IPS-11a (cell line): ENCODE measurements at regions not wholly inside any gene's neighbourhood (a gene's known extent, or its start where the extent isn't known, plus 50 kb on each side); places are given as distances from the start of the nearest gene placed in this dataset.
"Not testable (repeated sequence)": the region's sequence is repeated elsewhere in the genome, so short reads cannot be mapped to it uniquely, and the experiment has no call there.

Source experiments
- H3K4me3 ChIP-seq: one replicate; pipeline ENCODE4 v1.5.1; 2013; ENCODE audit warnings: low read depth, low read length, control low read depth

- no peak overlapping the region for H3K4me3 ChIP-seq
Measured at GRCh38 chrX:39676434-39676833, 421.3 kb downstream of the BCOR start.

GRCh38 chrX:39677585-39677977 lies 420.2 kb downstream of the BCOR start:
- H3K4me3 ChIP-seq, result no peak overlapping the region

GRCh38 chrX:39677978-39678791 lies 419.6 kb downstream of the BCOR start:
- H3K4me3 ChIP-seq, result no peak overlapping the region

- no peak overlapping the region for H3K4me3 ChIP-seq
Measured at GRCh38 chrX:39678914-39679313, 418.8 kb downstream of the BCOR start.

- no peak overlapping the region for H3K4me3 ChIP-seq
Measured at GRCh38 chrX:39679497-39680157, 418.1 kb downstream of the BCOR start.

GRCh38 chrX:39681885-39682284 lies 415.9 kb downstream of the BCOR start:
- no peak overlapping the region for H3K4me3 ChIP-seq

GRCh38 chrX:39682778-39683177 lies 415.0 kb downstream of the BCOR start:
- H3K4me3 ChIP-seq, result no peak overlapping the region

GRCh38 chrX:39688219-39688575 lies 409.6 kb downstream of the BCOR start:
- H3K4me3 ChIP-seq, result no peak overlapping the region

- H3K4me3 ChIP-seq, result peak overlapping the region; percentile 8
Measured at GRCh38 chrX:39688576-39689375, 409.0 kb downstream of the BCOR start.

GRCh38 chrX:39689376-39690104 lies 408.2 kb downstream of the BCOR start:
- peak overlapping the region; percentile 8 for H3K4me3 ChIP-seq

GRCh38 chrX:39690541-39691415 lies 407.0 kb downstream of the BCOR start:
- H3K4me3 ChIP-seq, result no peak overlapping the region

GRCh38 chrX:39691724-39692123 lies 406.0 kb downstream of the BCOR start:
- H3K4me3 ChIP-seq, result no peak overlapping the region

GRCh38 chrX:39692796-39693195 lies 405.0 kb downstream of the BCOR start:
- no peak overlapping the region for H3K4me3 ChIP-seq

- no peak overlapping the region for H3K4me3 ChIP-seq
Measured at GRCh38 chrX:39693298-39693697, 404.5 kb downstream of the BCOR start.

GRCh38 chrX:39702636-39703035 lies 395.1 kb downstream of the BCOR start:
- H3K4me3 ChIP-seq, result not testable (repeated sequence)

GRCh38 chrX:39703307-39703706 lies 394.5 kb downstream of the BCOR start:
- H3K4me3 ChIP-seq, result no peak overlapping the region

GRCh38 chrX:39704590-39704989 lies 393.2 kb downstream of the BCOR start:
- no peak overlapping the region for H3K4me3 ChIP-seq

- H3K4me3 ChIP-seq, result no peak overlapping the region
Measured at GRCh38 chrX:39705290-39705689, 392.5 kb downstream of the BCOR start.

GRCh38 chrX:39709364-39709763 lies 388.4 kb downstream of the BCOR start:
- no peak overlapping the region for H3K4me3 ChIP-seq

GRCh38 chrX:39709812-39710211 lies 387.9 kb downstream of the BCOR start:
- H3K4me3 ChIP-seq, result no peak overlapping the region
